Subcutaneous abdominal adipose tissue (tissue), 5 donors: ENCODE measurements at regions not wholly inside any gene's neighbourhood (a gene's known extent, or its start where the extent isn't known, plus 50 kb on each side); places are given as distances from the start of the nearest gene placed in this dataset.

Experiments used
- H3K27ac ChIP-seq: one replicate; pipeline ENCODE4 v1.7.0; 2013; ENCODE audit warnings: low read depth, mild to moderate bottlenecking, inconsistent platforms, low read length, moderate library complexity
- H3K27me3 ChIP-seq, 5 donors: one replicate each; pipeline ENCODE4 v1.7.0; 2013; ENCODE audit warnings: low read length in 5 of 5, inconsistent platforms in 1 of 5; ENCODE audit not compliant: control insufficient read depth in 5 of 5, insufficient read depth in 4 of 5
- H3K36me3 ChIP-seq, 5 donors: one replicate each; pipeline ENCODE4 v1.7.0; 2013; ENCODE audit warnings: low read length in 5 of 5; ENCODE audit not compliant: control insufficient read depth in 5 of 5, insufficient read depth in 5 of 5
- H3K4me1 ChIP-seq, 5 donors: one replicate each; pipeline ENCODE4 v1.7.0; 2013; ENCODE audit warnings: low read length in 5 of 5, mild to moderate bottlenecking in 3 of 5, moderate library complexity in 1 of 5; ENCODE audit not compliant: control insufficient read depth in 5 of 5, insufficient read depth in 5 of 5
- H3K4me3 ChIP-seq, 5 donors: one replicate each; pipeline ENCODE4 v1.7.0; 2013; ENCODE audit warnings: low read length in 5 of 5, low read depth in 1 of 5
- H3K9ac ChIP-seq, 5 donors: one replicate each; pipeline ENCODE4 v1.7.0; 2013; ENCODE audit warnings: low read length in 5 of 5, mild to moderate bottlenecking in 4 of 5, moderate library complexity in 3 of 5
- H3K9me3 ChIP-seq, 5 donors: one replicate each; pipeline ENCODE4 v1.7.0; 2013; ENCODE audit warnings: low read length in 5 of 5; ENCODE audit not compliant: control insufficient read depth in 5 of 5
- donor health status: healthy.
- donor health status: healthy.
- donor health status: healthy.
- donor health status: healthy.
- donor health status: healthy.

- peaks cover 0 to 4% (median 0%) of the 10 kb centered on the region in 5 donors for H3K27me3 ChIP-seq
- no peak overlapping the region for H3K9ac ChIP-seq
- no peaks in the 10 kb centered on the region for H3K4me1 ChIP-seq
- H3K9me3 ChIP-seq: no peaks in the 10 kb centered on the region
- no peak overlapping the region for H3K4me3 ChIP-seq
- H3K36me3 ChIP-seq: no peaks in the 10 kb centered on the region
- H3K27ac ChIP-seq: no peak overlapping the region
Observed at GRCh38 chr1:157411769-157412168, 140.5 kb downstream of the FCRL5 start.

GRCh38 chr1:157411064-157411463 lies 141.3 kb downstream of the FCRL5 start:
- H3K27me3 ChIP-seq: no peaks in the 10 kb centered on the region
- H3K4me3 ChIP-seq: no peak overlapping the region
- H3K36me3 ChIP-seq: no peaks in the 10 kb centered on the region
- H3K9me3 ChIP-seq: no peaks in the 10 kb centered on the region
- no peaks in the 10 kb centered on the region for H3K4me1 ChIP-seq
- no peak overlapping the region for H3K9ac ChIP-seq
- no peak overlapping the region for H3K27ac ChIP-seq

- H3K27ac ChIP-seq: no peak overlapping the region
- no peaks in the 10 kb centered on the region for H3K36me3 ChIP-seq
- H3K27me3 ChIP-seq: no peaks in the 10 kb centered on the region
- no peaks in the 10 kb centered on the region for H3K9me3 ChIP-seq
- no peaks in the 10 kb centered on the region for H3K4me1 ChIP-seq
- H3K9ac ChIP-seq: no peak overlapping the region
- H3K4me3 ChIP-seq: no peak overlapping the region
Observed at GRCh38 chr1:157410457-157410856, 141.9 kb downstream of the FCRL5 start.

GRCh38 chr1:157409927-157410326 lies 142.4 kb downstream of the FCRL5 start:
- no peaks in the 10 kb centered on the region for H3K9me3 ChIP-seq
- H3K27me3 ChIP-seq: no peaks in the 10 kb centered on the region
- H3K4me1 ChIP-seq: no peaks in the 10 kb centered on the region
- H3K9ac ChIP-seq: no peak overlapping the region
- no peaks in the 10 kb centered on the region for H3K36me3 ChIP-seq
- no peak overlapping the region for H3K27ac ChIP-seq
- no peak overlapping the region for H3K4me3 ChIP-seq

GRCh38 chr1:157407917-157408525 lies 144.3 kb downstream of the FCRL5 start:
- no peaks in the 10 kb centered on the region for H3K9me3 ChIP-seq
- peaks cover 0 to 3% (median 0%) of the 10 kb centered on the region in 5 donors for H3K27me3 ChIP-seq
- H3K27ac ChIP-seq: no peak overlapping the region
- no peaks in the 10 kb centered on the region for H3K4me1 ChIP-seq
- H3K36me3 ChIP-seq: no peaks in the 10 kb centered on the region
- H3K9ac ChIP-seq: no peak overlapping the region
- no peak overlapping the region for H3K4me3 ChIP-seq

- H3K27ac ChIP-seq: no peak overlapping the region
- H3K27me3 ChIP-seq: peaks cover 0 to 3% (median 0%) of the 10 kb centered on the region in 5 donors
- no peaks in the 10 kb centered on the region for H3K9me3 ChIP-seq
- no peak overlapping the region for H3K9ac ChIP-seq
- H3K36me3 ChIP-seq: no peaks in the 10 kb centered on the region
- H3K4me3 ChIP-seq: no peak overlapping the region
- no peaks in the 10 kb centered on the region for H3K4me1 ChIP-seq
Observed at GRCh38 chr1:157407367-157407766, 144.9 kb downstream of the FCRL5 start.

GRCh38 chr1:157405662-157406061 lies 146.7 kb downstream of the FCRL5 start:
- H3K27ac ChIP-seq: no peak overlapping the region
- no peaks in the 10 kb centered on the region for H3K36me3 ChIP-seq
- no peaks in the 10 kb centered on the region for H3K9me3 ChIP-seq

GRCh38 chr1:157404614-157405013 lies 147.7 kb downstream of the FCRL5 start:
- Histone ChIP-seq H3K27ac (no peak overlapping the region), H3K9me3 (no peaks in the 10 kb centered on the region), H3K4me1 (no peaks in the 10 kb centered on the region), H3K27me3 (peaks cover 0 to 8% (median 6%) of the 10 kb centered on the region in 5 donors), H3K36me3 (no peaks in the 10 kb centered on the region), H3K9ac (no peak overlapping the region), H3K4me3 (no peak overlapping the region)

More at GRCh38 chr1:157405662-157406061, 146.7 kb downstream of the FCRL5 start:
- no peaks in the 10 kb centered on the region for H3K4me1 ChIP-seq
- H3K4me3 ChIP-seq: no peak overlapping the region
- H3K27me3 ChIP-seq: peaks cover 0 to 7% (median 4%) of the 10 kb centered on the region in 5 donors
- no peak overlapping the region for H3K9ac ChIP-seq

- H3K4me3 ChIP-seq: no peak overlapping the region
- no peaks in the 10 kb centered on the region for H3K9me3 ChIP-seq
- no peak overlapping the region for H3K9ac ChIP-seq
- no peaks in the 10 kb centered on the region for H3K4me1 ChIP-seq
- H3K36me3 ChIP-seq: no peaks in the 10 kb centered on the region
- H3K27me3 ChIP-seq: peaks cover 0 to 8% (median 6%) of the 10 kb centered on the region in 5 donors
- H3K27ac ChIP-seq: no peak overlapping the region
Observed at GRCh38 chr1:157404063-157404501, 148.2 kb downstream of the FCRL5 start.

- Histone ChIP-seq H3K27ac (no peak overlapping the region), H3K9ac (no peak overlapping the region), H3K4me3 (no peak overlapping the region), H3K9me3 (no peaks in the 10 kb centered on the region), H3K4me1 (no peaks in the 10 kb centered on the region), H3K27me3 (peaks cover 0 to 8% (median 6%) of the 10 kb centered on the region in 5 donors), H3K36me3 (no peaks in the 10 kb centered on the region)
Observed at GRCh38 chr1:157403608-157404007, 148.7 kb downstream of the FCRL5 start.
